Activated CD4-positive, CD25-positive, alpha-beta regulatory T cell (primary cell): ENCODE measurements at regions not wholly inside any gene's neighbourhood (a gene's known extent, or its start where the extent isn't known, plus 50 kb on each side); places are given as distances from the start of the nearest gene placed in this dataset.
"Not testable (repeated sequence)": the region's sequence is repeated elsewhere in the genome, so short reads cannot be mapped to it uniquely, and the experiment has no call there.

ENCODE experiments used
- DNase-seq, 4 experiments: peaks; one replicate each; lab custom pipeline; 2025; lab: John Stamatoyannopoulos, UW

GRCh38 chr3:30439451-30440053 lies 166.8 kb upstream of the TGFBR2 start:
- DNase-seq: no peak

DNA sequence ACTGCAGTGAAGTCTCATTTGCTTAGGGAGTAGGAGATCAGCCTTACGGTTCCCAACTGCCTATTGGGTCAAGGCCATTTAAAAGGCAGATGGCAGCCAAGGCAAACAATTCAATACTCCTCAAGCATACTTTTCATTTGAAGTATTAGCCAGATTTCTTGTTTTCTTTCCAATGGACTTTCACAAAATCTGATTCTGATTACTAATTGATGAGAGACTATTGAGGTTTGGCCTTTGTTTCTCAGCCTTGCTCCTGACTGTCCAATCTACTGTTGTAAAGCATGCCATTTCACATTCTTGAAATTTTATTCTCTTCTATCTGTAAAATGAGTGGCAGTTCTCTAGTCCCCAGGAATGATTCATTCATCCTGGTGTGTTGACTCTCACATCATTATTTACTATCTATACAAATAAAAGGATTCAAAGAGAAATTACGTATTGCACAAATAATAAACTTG lies 166.2 kb upstream of the TGFBR2 start:
- DNase-seq: no peak

GRCh38 chr3:30440880-30441279 lies 165.5 kb upstream of the TGFBR2 start:
- DNase-seq: no peak

DNA sequence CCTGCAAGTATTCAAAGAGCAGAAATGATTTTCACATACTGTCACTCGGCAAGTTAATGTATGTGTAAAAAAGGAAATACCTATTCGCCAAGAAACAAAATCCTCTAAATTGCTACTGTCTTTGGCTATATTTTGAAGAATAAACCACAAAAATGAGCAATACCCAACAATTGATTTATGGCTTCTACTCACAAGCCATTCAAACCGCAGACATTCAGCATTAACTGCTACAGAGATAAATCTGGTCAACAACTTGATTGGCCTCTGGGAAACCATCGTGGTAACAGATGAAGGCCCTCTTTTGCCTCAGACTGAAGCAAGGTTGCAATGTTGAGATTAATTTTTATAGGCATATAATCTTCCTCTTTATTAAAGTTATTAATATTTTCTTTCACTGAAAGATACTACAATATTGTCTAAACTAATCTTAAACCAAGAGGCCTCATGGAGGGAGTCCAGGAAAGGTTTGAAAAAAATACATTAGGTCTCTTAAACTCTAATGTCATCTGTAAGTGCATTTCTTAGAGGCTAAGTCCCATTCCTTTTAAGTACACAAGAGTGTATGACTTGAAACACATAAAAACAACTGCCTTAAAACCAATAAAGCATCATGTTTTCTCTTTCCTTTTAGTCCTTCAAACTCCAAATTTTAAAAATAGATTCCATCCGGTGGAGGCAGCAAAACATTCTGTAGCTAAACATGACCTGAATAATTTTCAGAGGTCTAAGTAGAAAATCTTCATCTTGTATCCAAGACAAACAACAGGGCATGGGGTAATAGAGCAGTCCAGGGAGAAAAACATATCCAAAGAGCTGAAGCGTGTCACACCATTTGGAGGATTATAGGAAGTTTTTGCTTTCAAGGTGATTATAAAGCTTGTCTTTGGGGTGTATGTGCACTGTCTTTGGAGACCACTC lies 162.4 kb upstream of the TGFBR2 start:
- no peak for DNase-seq

DNA sequence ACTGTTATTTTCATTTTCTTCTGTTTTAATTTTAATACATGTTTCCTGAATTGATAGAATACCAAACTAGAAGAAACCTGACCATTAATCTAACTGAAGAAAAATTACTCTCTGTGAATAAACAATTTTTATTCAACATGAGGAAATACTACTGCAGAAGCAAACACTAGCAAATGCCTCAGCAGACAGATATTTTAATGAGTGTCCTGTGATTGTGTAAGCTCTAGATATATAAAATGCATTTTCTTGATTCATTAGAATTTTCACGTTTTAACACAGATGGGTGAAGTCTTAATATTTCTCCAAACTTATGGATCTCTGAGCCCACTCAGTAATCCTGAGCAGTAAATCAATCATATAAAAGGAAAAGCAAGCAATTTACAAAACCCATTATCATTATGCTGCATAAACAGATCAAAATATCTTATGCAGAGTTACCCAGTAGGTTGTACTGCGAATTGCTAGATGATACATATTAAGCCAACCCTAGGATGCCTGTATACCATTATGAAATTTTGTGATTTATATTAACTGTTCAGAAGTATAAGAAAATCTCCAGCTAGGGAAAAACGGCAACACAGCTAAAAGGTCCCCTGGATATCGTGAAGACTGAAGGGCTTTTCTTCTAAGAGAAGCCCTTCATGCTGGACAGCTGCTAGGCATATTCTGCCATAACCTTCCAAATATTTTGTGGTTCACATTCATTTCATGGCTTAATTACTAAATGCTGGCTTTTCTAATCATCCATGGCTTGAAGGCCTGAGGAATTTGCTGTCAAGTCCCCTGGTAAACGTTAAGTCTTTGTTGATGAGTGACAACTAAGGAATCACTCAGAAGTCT lies 157.7 kb upstream of the TGFBR2 start:
- DNase-seq: no peak

- DNase-seq: no peak
Measured at GRCh38 chr3:30449290-30449632, 157.1 kb upstream of the TGFBR2 start.

GRCh38 chr3:30452446-30452845 lies 154.0 kb upstream of the TGFBR2 start:
- DNase-seq: no peak

- no peak for DNase-seq
Measured at GRCh38 chr3:30453360-30454039, 152.9 kb upstream of the TGFBR2 start.

DNA sequence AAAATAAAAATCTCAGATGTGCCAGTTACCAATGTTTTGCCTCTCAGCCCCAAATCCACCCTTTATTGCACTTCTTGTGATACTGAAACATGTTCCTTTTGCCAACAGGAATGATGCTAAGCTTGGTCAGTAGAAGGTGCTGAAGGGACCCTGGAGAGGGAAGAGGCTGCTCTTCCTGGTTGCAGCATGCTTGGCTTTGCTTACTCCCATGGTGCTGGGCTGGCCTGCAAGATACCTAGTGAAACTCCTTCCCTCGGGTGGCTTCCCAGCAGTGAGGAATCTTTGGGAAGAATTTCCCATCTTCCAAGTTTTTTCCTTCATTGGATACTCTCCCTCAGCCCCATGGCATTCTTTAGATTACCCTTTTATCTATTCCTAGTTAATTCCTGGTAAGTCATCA lies 151.8 kb upstream of the TGFBR2 start:
- DNase-seq: no peak

- DNase-seq: not testable (repeated sequence)
Measured at GRCh38 chr3:30455112-30455511, 151.3 kb upstream of the TGFBR2 start.

GRCh38 chr3:30455840-30456239 lies 150.6 kb upstream of the TGFBR2 start:
- DNase-seq: no peak

DNA sequence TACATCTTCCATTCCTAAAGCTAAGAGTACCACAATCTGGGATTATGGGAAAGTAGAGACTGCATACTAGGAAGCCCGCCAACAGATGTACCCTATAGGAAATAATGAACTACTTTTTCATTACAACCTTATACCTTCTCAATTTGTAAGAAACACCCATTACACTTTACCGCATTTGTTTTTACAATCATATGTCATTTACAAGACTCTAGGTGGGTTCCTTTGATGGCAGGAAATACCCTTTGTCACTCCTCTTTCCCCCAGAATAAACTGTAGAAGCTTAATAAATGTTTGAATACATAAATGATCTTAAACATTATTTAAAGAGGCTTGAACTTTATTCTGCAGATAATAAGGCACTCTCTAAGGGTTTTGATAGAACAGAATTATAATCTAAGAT lies 150.1 kb upstream of the TGFBR2 start:
- DNase-seq: no peak

GRCh38 chr3:30457081-30457480 lies 149.3 kb upstream of the TGFBR2 start:
- no peak for DNase-seq

DNA sequence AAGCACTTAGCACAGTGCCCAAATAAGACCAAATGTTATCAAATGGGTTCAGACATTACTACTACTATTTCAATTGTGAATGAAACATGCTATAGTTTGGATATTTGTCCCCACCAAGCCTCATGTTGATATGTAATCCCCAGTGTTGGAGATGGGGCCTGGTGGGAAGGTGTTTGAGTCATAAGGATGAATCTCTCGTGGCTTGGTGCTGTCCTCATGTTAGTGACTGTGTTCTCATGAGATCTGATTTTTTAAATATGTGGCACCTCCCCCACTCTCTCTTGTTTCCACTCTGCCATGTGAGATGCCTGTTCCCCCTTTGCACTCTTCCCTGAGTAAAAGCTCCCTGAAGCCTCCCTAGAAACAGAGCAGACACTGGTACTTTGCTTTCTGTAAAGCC lies 148.7 kb upstream of the TGFBR2 start:
- no peak for DNase-seq

DNA sequence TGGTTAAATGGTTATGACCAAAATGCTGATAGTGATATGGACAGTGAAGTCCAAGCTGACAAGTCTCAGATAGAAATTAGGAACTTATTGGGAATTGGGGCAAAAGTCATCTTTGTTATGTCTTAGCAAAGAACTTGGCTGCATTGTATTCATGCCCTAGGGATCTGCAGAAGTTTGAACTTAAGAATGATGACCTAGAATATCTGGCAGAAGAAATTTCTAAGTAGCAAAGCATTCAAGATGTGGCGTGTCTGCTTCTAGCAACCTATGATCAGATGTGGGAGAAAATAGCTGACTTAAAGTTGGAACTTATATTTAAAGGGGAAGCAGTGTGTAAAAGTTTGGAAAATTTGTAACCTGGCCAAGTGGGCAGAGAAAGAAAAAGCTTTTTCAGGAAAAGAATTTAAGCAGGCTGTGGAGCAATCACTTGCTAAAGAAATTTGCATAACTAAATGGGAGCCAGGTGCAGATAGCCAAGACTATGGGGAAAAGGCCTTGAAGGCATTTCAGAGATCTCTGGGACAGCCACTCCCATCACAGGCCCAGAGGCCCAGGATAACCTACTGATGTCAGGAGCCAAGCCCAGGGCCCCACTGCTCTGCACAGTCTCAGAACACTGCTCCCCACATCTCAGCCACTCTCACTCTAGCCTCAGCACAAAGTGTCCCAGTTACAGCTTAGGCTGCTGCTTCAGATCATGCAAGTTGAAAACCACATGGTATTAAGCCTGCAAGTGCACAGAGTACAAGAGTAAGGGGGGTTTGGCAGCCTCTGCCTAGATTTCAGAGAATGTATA lies 147.8 kb upstream of the TGFBR2 start:
- DNase-seq: no peak

DNA sequence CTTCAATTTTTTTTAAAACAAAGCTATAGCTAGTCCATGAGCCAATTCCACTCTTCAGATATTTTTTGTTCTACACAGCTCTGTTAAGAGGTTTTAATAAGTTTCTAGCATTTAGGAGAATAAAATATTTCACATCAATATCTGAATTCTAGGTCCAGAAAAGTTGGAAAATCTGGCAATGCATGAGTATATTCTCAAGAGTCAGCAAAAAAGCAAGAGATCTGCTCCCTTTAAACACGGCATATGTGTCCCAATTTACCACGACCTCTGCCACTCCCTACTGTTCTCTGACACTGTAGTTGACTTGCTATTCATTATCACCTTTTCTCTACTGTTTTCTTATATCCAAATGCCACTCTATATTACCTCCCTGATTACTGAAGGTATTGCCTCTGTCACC lies 145.1 kb upstream of the TGFBR2 start:
- DNase-seq: no peak

DNA sequence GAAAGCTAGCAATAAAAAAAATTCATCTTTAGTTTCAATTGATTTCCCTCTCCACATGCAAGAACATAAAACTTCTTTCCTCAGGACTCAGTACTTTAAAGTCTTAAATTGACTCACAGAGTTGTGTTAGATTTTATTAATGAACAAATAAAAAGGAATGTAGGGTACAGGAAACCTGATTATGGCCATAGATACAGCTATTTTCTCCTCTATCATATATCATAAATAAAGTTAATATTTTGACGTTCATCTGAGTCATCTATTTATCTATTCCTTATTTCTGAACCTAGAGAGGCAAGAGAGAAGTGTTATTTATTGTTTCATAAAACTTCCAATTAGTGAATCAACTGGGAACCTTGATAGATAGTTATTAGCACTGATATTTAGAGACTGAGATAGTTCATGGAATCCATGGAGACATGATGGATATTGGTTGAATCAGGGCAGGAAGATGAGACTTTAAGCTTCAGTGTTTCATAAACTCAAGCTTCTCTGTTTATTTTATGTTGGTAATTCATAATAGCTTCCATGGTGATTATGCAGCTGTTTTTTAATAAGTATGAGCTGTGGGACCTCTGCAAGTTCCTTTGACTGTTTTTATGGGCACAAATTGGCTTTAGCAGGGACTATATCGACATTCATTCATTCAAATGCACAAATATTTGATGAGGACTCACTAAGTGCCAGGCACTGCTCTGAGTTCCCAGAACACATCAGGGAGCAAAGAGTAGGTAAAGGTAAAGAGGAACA lies 143.5 kb upstream of the TGFBR2 start:
- no peak for DNase-seq

- DNase-seq: no peak
Measured at GRCh38 chr3:30464381-30464780, 142.0 kb upstream of the TGFBR2 start.

- DNase-seq: no peak
Measured at GRCh38 chr3:30465454-30465853, 140.9 kb upstream of the TGFBR2 start.

- no peak for DNase-seq
Measured at GRCh38 chr3:30467596-30468238, 138.7 kb upstream of the TGFBR2 start.
